Pons (tissue), 1 donor: ENCODE measurements at regions not wholly inside any gene's neighbourhood (a gene's known extent, or its start where the extent isn't known, plus 50 kb on each side); places are given as distances from the start of the nearest gene placed in this dataset.

Experiments
- DNase-seq: peaks from one replicate; pipeline ENCODE4 v3.0.0-alpha.2; 2016; ENCODE audit warnings: low spot score

- no peak for DNase-seq
Measured at GRCh38 chr10:131425752-131426533, 114.4 kb upstream of the TCERG1L start.

DNA sequence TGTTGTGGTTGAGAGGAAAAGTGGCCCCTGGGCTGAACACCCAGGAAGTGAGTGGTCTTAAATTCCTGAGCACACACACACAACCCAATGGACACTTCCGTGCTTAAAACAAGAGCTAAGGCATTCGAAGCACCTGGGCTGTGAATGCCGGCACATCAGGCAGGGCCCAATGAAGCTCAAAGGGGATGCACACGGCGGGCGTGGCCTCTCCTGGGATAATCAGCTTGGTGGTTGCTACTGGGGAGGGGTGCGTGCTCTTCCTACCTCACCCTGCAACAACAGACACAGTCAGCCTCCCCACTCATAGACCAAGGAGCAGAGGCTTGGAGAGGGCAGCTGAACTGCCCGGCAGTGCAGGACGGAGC lies 115.0 kb upstream of the TCERG1L start:
- DNase-seq = no peak

DNA sequence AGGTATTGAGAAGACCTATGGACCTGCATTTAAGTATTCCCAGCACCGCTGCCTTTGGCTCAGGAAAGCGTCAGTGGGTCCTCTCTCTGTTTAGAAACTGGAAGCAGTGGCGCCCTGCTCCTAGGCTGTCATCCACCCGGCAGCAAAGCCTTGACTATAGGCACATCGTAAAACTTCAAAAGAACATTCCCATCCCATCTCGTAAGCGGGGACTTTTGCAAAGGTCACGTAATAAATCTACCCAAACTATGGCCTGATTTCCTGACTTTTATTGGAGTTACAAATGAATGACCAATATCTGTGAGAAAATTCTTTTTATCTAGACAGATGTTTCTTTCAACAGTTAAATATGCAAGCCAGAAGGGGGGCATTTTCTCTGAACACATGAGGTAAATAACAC lies 115.8 kb upstream of the TCERG1L start:
- no peak for DNase-seq

DNA sequence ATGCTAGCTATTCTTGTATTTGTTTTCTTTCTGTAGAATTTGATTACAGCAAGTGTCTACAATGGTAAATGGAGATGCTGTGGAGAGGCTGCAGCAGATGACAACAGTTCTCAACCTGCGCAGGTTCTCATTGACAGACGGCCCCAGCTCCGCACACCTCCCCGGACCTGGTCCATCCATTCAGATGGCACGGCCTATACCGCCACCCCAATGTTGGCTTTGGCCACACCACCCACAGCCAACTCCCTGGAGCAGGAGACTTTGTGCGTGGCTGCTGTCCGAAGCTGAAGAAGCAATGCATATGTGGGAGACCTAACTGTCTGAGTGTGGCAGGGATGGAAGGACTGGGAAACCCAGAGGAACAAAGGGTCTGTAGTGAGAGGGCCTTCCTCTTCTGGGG lies 116.4 kb upstream of the TCERG1L start:
- DNase-seq = no peak

- DNase-seq = no peak
Measured at GRCh38 chr10:131429141-131429540, 117.6 kb upstream of the TCERG1L start.

- DNase-seq = no peak
Measured at GRCh38 chr10:131429942-131430341, 118.4 kb upstream of the TCERG1L start.

DNA sequence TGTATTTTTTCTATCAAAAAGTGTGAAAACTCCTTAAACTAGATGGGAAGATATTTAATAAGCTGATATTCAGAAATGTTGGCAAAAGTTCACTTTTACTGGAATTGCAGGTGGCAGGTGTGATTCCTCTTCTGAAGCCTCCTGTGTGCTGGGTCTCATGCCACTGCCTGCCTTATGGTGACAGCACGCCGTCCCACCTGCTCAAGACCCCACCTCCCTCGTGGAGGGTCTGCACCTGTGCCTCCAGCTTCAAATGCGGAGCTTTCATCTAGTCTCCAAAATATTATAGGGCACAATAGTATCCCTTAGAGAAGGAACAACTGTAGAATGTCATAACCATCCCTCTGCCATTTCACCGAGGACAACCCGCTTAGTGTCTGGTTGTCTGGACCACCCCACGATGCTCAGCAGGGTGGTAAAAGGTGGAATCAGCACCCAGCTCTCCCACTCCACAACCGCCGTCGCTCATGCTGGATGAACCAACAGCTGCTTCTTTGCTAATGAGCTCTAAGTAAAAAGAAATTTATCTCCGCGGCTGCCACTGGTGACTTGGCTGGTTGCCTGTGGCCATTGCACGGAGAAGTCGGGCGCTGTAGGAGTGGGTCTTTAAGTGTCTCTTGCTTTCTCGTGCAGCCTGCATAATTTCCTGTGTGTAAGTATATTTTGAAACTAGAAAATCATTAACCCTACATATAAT lies 119.3 kb upstream of the TCERG1L start:
- no peak for DNase-seq

DNA sequence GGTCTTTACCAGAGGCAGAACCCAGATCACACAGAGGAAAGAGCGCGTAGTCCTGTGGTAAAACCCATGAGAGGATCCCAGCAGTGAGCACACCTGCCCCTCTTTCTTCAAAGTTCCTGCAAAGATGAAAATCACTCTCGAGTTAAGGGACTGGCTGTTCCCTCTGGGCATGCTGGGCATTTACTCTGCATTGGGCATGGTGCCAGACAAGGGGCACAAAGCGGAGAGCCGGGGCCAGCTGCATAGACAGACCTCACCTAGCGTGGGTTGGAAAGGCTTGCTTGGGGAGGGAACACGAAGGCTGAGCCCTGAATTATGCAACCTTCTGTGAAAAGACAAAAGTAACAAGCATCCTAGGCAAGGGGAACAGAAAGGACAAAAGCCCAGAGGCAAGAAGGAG lies 120.0 kb upstream of the TCERG1L start:
- DNase-seq = no peak

DNA sequence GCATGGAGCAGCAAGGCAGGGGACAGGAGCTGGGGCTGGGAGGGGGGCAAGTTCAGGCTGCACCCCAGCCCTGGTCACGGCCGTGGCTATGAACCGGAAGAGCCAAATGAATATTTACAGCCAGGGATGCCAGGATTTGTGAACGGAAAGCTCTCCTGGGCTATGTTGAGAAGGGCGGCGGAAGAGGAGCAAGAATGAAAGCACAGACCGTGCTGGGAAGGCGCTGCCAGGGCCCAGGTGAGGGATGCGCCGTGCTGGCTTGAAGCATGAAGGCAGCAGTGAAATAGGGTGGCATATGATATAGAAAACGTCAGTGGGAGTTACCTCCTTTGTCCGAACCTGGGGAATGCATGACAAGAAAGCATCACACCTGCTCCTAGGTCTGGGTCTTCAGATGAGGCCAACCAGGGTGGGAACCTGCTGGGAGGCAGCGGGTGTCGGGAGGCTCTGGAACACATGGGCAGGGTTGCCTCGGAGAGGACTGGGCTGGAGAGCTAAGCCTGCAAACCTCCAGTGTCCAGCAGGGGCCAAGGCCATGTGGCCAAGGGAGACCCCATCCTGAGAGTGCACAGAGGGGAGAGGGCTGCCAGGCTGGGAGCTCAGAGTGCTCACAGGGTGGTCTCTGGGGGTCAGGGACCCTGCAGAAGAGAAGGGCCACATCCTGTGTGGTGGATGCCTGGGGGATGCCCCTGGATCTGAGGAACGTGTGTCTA lies 120.6 kb upstream of the TCERG1L start:
- DNase-seq = no peak

GRCh38 chr10:131433568-131433967 lies 122.0 kb upstream of the TCERG1L start:
- DNase-seq = no peak

DNA sequence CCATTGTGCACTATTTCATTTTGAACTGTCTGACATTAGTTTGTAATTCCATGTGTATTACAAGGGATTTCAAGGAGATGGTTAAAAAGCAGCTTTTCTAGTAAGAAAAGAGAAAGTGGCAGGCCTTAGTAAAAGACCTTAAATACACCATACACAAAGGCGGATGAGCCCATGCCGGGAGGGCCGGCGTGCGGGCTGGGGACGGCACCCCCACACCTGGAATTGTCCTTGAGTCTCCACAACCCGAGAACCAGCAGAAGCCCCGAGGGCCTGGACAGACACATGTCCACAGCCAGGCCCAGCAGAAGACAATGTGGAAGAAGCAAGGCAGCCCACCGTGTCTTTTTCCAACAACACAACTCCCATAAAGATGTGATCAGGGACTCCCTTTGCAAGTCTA lies 123.7 kb upstream of the TCERG1L start:
- no peak for DNase-seq

- DNase-seq = no peak
Measured at GRCh38 chr10:131435760-131436457, 124.4 kb upstream of the TCERG1L start.

- DNase-seq = no peak
Measured at GRCh38 chr10:131436458-131436857, 124.9 kb upstream of the TCERG1L start.

DNA sequence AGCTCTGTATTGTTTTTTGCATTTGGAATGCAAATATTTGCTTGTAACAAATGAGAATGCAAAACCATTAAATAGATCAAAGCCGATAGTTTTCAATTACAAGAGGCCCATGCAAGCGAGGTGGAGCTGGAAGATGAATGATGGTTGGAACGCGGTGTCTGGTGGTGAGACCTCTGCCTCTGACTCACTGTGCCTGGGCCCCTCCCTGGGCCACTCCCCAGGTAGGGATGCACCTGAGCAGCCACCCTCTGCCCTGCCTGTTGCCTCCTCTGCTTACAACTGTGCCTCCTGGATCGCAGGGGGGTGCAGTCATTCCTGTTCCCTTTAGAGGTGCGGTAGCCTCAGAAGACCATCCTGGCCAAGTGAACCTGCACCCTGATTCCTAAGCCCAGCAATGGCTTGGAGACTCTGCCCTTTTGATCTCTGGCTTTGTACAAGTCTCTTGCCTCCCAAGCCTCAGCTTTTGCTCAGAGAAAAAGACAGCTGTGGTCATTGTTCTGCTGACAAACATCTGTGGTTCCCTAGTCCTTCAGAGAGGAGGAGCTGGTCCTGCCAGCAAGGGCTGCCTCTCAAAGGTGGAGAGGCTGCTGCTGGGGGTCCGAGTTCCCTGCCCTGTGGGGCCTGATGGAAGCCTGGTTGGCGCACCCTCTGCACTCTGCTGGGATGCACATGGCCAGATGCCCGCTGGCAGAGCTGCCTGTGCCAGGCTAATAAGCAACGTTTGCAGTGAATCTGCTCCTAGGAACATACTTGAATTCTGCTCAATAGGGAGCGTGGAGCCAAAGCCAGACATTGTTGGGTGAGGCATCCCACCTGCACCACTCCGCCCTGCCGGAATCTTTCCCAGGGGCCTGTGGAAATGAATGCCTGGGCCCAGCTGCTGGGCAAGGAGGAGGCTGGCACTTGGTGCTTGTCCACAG lies 126.3 kb upstream of the TCERG1L start:
- DNase-seq = peak; percentile 53

- DNase-seq = no peak
Measured at GRCh38 chr10:131438665-131439064, 127.1 kb upstream of the TCERG1L start.

DNA sequence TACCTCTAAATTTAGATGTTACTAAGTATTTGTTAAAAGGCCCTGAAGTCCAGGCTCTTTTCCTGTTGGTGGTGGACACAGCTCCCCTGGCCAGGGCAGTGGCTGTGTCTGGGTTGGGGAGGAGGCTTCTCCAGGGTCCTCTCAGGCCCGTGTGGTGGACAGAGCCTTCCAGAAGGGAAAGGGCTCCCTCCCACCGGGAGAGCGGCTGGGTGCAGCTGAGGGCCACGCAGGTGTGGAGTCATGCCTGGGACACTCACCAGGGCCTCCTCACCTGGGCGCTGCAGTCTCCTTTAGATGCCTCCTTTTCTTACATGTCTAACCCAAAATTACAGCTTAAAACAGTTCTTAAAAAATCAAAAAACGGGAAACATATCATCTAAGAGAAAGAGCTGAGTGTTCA lies 128.2 kb upstream of the TCERG1L start:
- DNase-seq = no peak

DNA sequence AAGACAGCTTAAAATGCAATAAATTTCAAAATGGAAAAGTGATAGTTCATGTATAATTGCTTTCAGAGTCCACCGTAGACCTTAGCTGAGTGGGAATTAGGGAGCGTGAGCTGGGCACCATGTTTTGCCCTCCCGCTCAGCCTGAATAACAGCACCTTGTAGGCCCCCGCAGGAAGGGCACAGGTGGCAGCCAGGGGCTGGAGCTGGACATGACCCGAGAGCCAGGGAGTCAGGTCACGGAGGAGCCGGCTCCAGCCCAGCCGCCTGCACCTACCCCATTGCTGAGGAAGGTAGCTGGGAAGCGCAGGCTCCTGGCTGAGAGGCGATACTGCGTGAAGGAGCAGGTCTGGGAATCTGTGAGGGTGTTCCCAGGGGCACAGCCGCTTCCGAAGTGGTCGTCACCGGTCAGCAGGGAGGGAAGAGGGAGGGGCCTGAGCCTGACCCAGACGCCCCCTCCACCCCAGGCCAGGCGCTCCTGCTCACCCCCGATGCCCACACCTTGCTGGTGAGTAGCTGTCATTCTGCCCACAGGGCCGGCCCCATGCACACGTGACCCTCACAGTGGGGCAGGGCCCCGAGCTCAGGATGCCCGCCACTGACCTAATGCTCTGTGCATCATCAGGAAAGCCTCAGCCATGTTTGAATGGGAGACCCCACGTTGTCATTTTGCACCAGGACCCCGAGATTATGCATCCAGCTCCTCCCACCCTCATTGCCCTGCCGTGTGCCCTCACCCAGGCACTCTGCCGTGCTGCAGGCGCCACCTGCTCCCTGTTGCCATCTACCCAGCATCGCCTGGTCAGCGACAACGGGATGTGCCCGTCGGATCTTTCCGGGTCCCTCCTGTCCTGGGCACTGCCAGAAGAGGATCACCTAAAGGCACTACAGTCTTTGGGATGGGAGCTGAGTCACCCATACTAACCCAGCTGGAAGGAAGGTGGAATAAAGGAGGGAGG lies 129.2 kb upstream of the TCERG1L start:
- DNase-seq = no peak

- no peak for DNase-seq
Measured at GRCh38 chr10:131442271-131442670, 130.8 kb upstream of the TCERG1L start.

GRCh38 chr10:131444286-131444685 lies 132.8 kb upstream of the TCERG1L start:
- no peak for DNase-seq

DNA sequence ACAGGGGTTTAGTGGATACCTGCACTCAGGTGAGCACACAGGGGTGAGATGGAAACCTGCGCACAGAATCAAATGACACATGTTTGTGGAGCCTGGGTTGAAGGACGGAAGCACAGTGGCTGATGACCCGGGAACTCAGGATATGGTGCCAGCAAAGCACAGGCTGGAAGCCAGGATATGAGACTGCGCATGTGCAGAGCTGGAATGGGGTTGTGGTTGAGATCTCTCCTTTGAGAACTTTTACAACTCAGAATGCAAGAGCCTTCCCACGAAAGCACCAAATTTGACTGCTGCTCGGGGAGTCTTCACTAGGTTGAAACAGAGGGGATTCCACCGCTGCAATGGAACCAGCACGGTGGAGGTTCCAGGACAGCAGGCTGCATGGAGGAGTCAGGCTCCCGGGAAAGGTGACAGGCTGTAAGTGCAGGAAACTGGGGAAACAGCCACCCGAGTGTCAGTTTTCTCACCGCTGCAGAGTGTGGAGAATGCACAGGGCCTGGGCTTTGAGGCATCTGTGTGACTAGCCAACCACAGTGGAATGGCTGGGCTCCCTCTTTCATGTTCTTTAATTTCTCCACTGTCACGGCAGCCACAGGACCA lies 133.4 kb upstream of the TCERG1L start:
- DNase-seq = no peak
